HG02852 (cell line): ENCODE measurements at regions not wholly inside any gene's neighbourhood (a gene's known extent, or its start where the extent isn't known, plus 50 kb on each side); places are given as distances from the start of the nearest gene placed in this dataset.
"Not testable (repeated sequence)": the region's sequence is repeated elsewhere in the genome, so short reads cannot be mapped to it uniquely, and the experiment has no call there.

ENCODE experiments used
- ATAC-seq: cut with Tn5 transposase; IDR thresholded peaks from one replicate; pipeline ENCODE4 v1.9.1; 2021; ENCODE audit warnings: mild to moderate bottlenecking, moderate library complexity; ENCODE audit not compliant: unreplicated experiment

GRCh38 chr18:3328532-3328931 is 66.6 kb downstream of the MYL12B start:
- no peak for ATAC-seq

GRCh38 chr18:3329471-3329870 is 67.5 kb downstream of the MYL12B start:
- ATAC-seq: no peak

GRCh38 chr18:3329872-3330271 is 67.9 kb downstream of the MYL12B start:
- no peak for ATAC-seq

- ATAC-seq: no peak
Measured at GRCh38 chr18:3330622-3331021, 68.7 kb downstream of the MYL12B start.

- ATAC-seq: no peak
Measured at GRCh38 chr18:3332376-3332775, 70.4 kb downstream of the MYL12B start.

- no peak for ATAC-seq
Measured at GRCh38 chr18:3333056-3333720, 71.3 kb downstream of the MYL12B start.

- no peak for ATAC-seq
Measured at GRCh38 chr18:3333721-3334386, 71.9 kb downstream of the MYL12B start.

GRCh38 chr18:3340015-3340681 is 78.2 kb downstream of the MYL12B start:
- ATAC-seq: no peak

GRCh38 chr18:3340682-3341097 is 78.8 kb downstream of the MYL12B start:
- ATAC-seq: no peak

- no peak for ATAC-seq
Measured at GRCh38 chr18:3342628-3343027, 80.7 kb downstream of the MYL12B start.

GRCh38 chr18:3345452-3345851 is 83.5 kb downstream of the MYL12B start:
- no peak for ATAC-seq

GRCh38 chr18:3345885-3346284 is 84.0 kb downstream of the MYL12B start:
- no peak for ATAC-seq

GRCh38 chr18:3346487-3346886 is 84.6 kb downstream of the MYL12B start:
- ATAC-seq: no peak

- no peak for ATAC-seq
Measured at GRCh38 chr18:3347286-3347803, 85.4 kb downstream of the MYL12B start.

- ATAC-seq: no peak
Measured at GRCh38 chr18:3348176-3348575, 86.2 kb downstream of the MYL12B start.

GRCh38 chr18:3349046-3349841 is 87.3 kb downstream of the MYL12B start:
- ATAC-seq: not testable (repeated sequence)

GRCh38 chr18:3350021-3350420 is 88.1 kb downstream of the MYL12B start:
- ATAC-seq: no peak

GRCh38 chr18:3350566-3351527 is 88.9 kb downstream of the MYL12B start:
- ATAC-seq: no peak

GRCh38 chr18:3354506-3354905 is 92.6 kb downstream of the MYL12B start:
- ATAC-seq: no peak

- no peak for ATAC-seq
Measured at GRCh38 chr18:3356614-3357013, 93.4 kb upstream of the TGIF1 start.
